Gastroesophageal sphincter (tissue), 3 donors: ENCODE measurements at regions not wholly inside any gene's neighbourhood (a gene's known extent, or its start where the extent isn't known, plus 50 kb on each side); places are given as distances from the start of the nearest gene placed in this dataset.

Experiments
- EP300 ChIP-seq: sonication (generic); formaldehyde crosslinking; IDR thresholded peaks from one replicate; pipeline ENCODE4 v1.6.1; 2017; ENCODE audit warnings: antibody characterized with exemption, mild to moderate bottlenecking
- POLR2A ChIP-seq, 2 donors: fragments of 450-650 bp; IDR thresholded peaks; one replicate each; pipeline ENCODE4 v1.6.1; 2017; ENCODE audit warnings: antibody characterized with exemption in 2 of 2, mild to moderate bottlenecking in 2 of 2, moderate library complexity in 1 of 2
- POLR2AphosphoS5 ChIP-seq: sonication (generic); formaldehyde crosslinking; IDR thresholded peaks from one replicate; pipeline ENCODE4 v1.6.1; 2017; ENCODE audit warnings: antibody characterized with exemption
- TF ChIP-seq, protein P1 (sequence below), 4 experiments: fragments of 200-600 bp in 2 of 4; fragments of 450-650 bp in 2 of 4; sonication (generic) in 1 of 4; IDR thresholded peaks; one replicate each; pipeline ENCODE4 v1.5.1; 2017 to 2019; ENCODE audit warnings: antibody characterized with exemption in 4 of 4, mild to moderate bottlenecking in 2 of 4, moderate library complexity in 2 of 4

- TF ChIP-seq, protein P1, sequence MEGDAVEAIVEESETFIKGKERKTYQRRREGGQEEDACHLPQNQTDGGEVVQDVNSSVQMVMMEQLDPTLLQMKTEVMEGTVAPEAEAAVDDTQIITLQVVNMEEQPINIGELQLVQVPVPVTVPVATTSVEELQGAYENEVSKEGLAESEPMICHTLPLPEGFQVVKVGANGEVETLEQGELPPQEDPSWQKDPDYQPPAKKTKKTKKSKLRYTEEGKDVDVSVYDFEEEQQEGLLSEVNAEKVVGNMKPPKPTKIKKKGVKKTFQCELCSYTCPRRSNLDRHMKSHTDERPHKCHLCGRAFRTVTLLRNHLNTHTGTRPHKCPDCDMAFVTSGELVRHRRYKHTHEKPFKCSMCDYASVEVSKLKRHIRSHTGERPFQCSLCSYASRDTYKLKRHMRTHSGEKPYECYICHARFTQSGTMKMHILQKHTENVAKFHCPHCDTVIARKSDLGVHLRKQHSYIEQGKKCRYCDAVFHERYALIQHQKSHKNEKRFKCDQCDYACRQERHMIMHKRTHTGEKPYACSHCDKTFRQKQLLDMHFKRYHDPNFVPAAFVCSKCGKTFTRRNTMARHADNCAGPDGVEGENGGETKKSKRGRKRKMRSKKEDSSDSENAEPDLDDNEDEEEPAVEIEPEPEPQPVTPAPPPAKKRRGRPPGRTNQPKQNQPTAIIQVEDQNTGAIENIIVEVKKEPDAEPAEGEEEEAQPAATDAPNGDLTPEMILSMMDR (IDR thresholded peaks at IDR 0.05) = no peak
- TF ChIP-seq EP300 (no peak), POLR2AphosphoS5 (no peak), POLR2A (IDR thresholded peaks at IDR 0.05) (no peak)
Observed at GRCh38 chr6:26213334-26214075, 126.3 kb downstream of the HFE start.
